Tibial nerve (tissue), 4 donors: ENCODE measurements at regions not wholly inside any gene's neighbourhood (a gene's known extent, or its start where the extent isn't known, plus 50 kb on each side); places are given as distances from the start of the nearest gene placed in this dataset.

Experiments used
- DNase-seq, 2 donors: peaks; one replicate each; pipeline ENCODE4 v3.0.0-alpha.2; 2019; ENCODE audit warnings: low spot score in 2 of 2
- H3K27ac ChIP-seq, 4 donors: fragments of 200-600 bp; sonication (generic) in 3 of 4; one replicate each; pipeline ENCODE4 v1.5.1; 2017 to 2019; ENCODE audit warnings: mild to moderate bottlenecking in 1 of 4
- H3K27me3 ChIP-seq, 2 donors: fragments of 200-600 bp; sonication (generic) in 1 of 2; one replicate each; pipeline versions ENCODE4 v1.5.1 to v1.6.0; 2017 to 2019
- H3K36me3 ChIP-seq, 3 donors: fragments of 200-600 bp; sonication (generic); one replicate each; pipeline ENCODE4 v1.5.1; 2018 to 2019
- H3K4me1 ChIP-seq, 4 donors: fragments of 200-600 bp; sonication (generic) in 3 of 4; one replicate each; pipeline ENCODE4 v1.5.1; 2017 to 2019
- H3K4me3 ChIP-seq, 4 donors: fragments of 200-600 bp; sonication (generic) in 3 of 4; one replicate each; pipeline ENCODE4 v1.5.1; 2017 to 2019; ENCODE audit warnings: mild to moderate bottlenecking in 1 of 4, moderate library complexity in 1 of 4
- H3K9me3 ChIP-seq, 4 donors: fragments of 200-600 bp; sonication (generic) in 3 of 4; one replicate each; pipeline ENCODE4 v1.5.1; 2017 to 2019
- EP300 ChIP-seq, 2 donors: sonication (generic); formaldehyde crosslinking; IDR thresholded peaks; one replicate each; pipeline ENCODE4 v1.6.1; 2017; ENCODE audit warnings: antibody characterized with exemption in 2 of 2, mild to moderate bottlenecking in 1 of 2
- POLR2A ChIP-seq, 2 donors: fragments of 450-650 bp; IDR thresholded peaks; one replicate each; pipeline ENCODE4 v1.6.1; 2017; ENCODE audit warnings: antibody characterized with exemption in 2 of 2, mild to moderate bottlenecking in 2 of 2, moderate library complexity in 2 of 2
- WGBS, 2 donors: methylation state at CpG; one replicate each; pipeline ENCODE4 v1.1.5; 2018; 5-methylcytosine and 5-hydroxymethylcytosine counted together
- TF ChIP-seq, protein P1 (sequence below), 5 experiments: fragments of 200-600 bp in 3 of 5; fragments of 450-650 bp in 2 of 5; sonication (generic) in 3 of 5; IDR thresholded peaks; one replicate each; pipeline ENCODE4 v1.5.1; 2016 to 2019; ENCODE audit warnings: antibody characterized with exemption in 5 of 5, mild to moderate bottlenecking in 3 of 5, moderate library complexity in 2 of 5

DNA sequence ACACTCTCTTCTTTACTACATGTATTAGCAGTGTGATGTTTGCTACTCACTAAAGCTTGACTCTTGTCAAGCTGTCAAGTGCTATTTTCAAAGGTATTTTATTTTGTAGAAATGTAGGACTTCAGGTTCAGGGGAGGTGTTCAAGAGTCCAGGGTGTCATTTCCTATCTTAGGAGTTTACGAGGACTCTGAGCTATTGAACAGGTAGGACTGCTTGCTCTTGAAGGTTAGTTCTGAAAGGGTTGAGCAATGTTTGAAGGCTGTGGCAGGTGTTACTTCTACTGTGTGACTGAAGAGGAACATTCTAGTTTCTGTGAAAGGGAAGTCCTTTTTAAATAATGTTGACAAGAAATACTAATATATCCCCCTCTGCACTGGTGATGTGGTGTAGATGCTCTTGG lies 1151.2 kb downstream of the PDHA2 start:
- TF ChIP-seq EP300 (IDR thresholded peaks at IDR 0.05), result no peak
- TF ChIP-seq, protein P1, sequence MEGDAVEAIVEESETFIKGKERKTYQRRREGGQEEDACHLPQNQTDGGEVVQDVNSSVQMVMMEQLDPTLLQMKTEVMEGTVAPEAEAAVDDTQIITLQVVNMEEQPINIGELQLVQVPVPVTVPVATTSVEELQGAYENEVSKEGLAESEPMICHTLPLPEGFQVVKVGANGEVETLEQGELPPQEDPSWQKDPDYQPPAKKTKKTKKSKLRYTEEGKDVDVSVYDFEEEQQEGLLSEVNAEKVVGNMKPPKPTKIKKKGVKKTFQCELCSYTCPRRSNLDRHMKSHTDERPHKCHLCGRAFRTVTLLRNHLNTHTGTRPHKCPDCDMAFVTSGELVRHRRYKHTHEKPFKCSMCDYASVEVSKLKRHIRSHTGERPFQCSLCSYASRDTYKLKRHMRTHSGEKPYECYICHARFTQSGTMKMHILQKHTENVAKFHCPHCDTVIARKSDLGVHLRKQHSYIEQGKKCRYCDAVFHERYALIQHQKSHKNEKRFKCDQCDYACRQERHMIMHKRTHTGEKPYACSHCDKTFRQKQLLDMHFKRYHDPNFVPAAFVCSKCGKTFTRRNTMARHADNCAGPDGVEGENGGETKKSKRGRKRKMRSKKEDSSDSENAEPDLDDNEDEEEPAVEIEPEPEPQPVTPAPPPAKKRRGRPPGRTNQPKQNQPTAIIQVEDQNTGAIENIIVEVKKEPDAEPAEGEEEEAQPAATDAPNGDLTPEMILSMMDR (IDR thresholded peaks at IDR 0.05), result no peak
- Histone ChIP-seq H3K9me3 (no peaks in the 10 kb centered on the region), H3K4me1 (no peaks in the 10 kb centered on the region), H3K27me3 (no peaks in the 10 kb centered on the region), H3K27ac (no peak overlapping the region), H3K4me3 (no peak overlapping the region), H3K36me3 (no peaks in the 10 kb centered on the region)
- no peak for DNase-seq
- 90 to 95% methylated on average over 1 of the region's 1 CpG for WGBS, 2 donors

DNA sequence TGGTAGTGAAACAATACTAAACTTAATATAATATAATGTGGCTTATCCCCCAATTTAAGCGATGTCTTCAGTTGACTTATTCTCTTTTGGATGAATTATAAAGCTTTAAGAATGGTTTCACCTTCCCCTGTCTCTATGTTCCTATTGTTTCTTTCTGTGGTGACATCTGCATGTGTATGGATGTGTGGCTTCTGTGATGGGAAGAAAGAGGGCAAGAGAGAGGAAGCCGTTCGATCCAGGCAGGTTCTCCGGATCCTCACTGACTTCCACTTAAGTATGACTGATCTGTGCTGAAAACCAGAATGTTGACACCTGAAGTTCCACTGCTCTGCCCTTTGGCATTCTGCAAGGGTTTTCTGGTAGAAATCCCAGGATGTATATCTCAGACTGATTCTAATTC lies 1150.8 kb downstream of the STPG2 start:
- Histone ChIP-seq H3K36me3 (no peaks in the 10 kb centered on the region), H3K27me3 (no peaks in the 10 kb centered on the region), H3K9me3 (no peaks in the 10 kb centered on the region), H3K4me1 (no peaks in the 10 kb centered on the region), H3K27ac (no peak overlapping the region), H3K4me3 (no peak overlapping the region)
- DNase-seq, result no peak
- WGBS, 2 donors, result 91 to 92% methylated on average over 4 of the region's 4 CpGs
- TF ChIP-seq POLR2A (IDR thresholded peaks at IDR 0.05) (no peak), EP300 (IDR thresholded peaks at IDR 0.05) (no peak)
- TF ChIP-seq, protein P1 (IDR thresholded peaks at IDR 0.05), result no peak

DNA sequence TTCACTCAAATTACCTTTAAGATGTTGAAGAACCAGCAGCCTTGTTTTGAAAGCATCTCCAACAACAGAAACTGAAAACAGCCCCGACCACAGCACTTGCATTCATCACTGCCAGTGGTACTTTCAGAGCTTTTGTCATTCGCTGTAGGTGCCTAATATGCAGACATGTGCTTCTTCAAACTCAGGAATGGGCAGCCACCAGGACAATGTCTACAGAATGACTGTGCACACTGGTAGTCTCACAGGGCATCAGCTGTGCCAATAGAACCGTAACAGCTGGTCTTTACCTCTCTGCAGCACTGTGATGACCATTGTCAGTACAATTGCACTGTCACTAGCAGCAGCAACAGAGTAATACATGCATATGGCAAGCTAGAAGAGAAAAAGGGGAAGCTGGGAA lies 1149.7 kb downstream of the STPG2 start:
- TF ChIP-seq POLR2A (IDR thresholded peaks at IDR 0.05) (no peak), EP300 (IDR thresholded peaks at IDR 0.05) (no peak)
- TF ChIP-seq, protein P1 (IDR thresholded peaks at IDR 0.05), result no peak
- DNase-seq, result no peak
- H3K4me3 ChIP-seq, result no peak overlapping the region
- H3K9me3 ChIP-seq, result no peaks in the 10 kb centered on the region
- H3K27ac ChIP-seq, result no peak overlapping the region
- WGBS, 2 donors, result 67 to 74% methylated on average over 3 of the region's 3 CpGs
- H3K27me3 ChIP-seq, result no peaks in the 10 kb centered on the region
- no peaks in the 10 kb centered on the region for H3K4me1 ChIP-seq
- H3K36me3 ChIP-seq, result no peaks in the 10 kb centered on the region

DNA sequence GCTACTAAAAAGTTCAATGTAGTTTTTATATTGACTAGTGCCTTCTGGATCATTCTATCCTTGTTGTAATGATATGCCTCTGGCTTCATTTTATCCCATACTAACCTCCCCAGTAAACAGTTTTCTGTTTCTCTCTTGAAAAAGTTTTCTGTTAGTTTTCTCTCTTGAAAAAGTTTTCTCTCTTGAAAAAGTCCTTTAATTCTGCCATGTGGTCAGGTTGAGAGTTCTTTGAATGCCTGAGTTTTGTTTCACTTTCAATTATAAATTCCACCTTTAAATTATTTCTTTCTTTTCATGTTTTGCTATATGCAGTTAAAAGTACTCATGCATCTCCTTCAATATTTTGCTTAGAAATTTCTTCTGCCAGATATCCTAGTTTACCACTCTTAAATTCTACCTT lies 1139.6 kb downstream of the STPG2 start:
- H3K36me3 ChIP-seq, result no peaks in the 10 kb centered on the region
- no peak overlapping the region for H3K27ac ChIP-seq
- no peaks in the 10 kb centered on the region for H3K9me3 ChIP-seq
- TF ChIP-seq EP300 (IDR thresholded peaks at IDR 0.05) (no peak), POLR2A (IDR thresholded peaks at IDR 0.05) (no peak)
- TF ChIP-seq, protein P1 (IDR thresholded peaks at IDR 0.05), result no peak
- DNase-seq, result no peak
- H3K27me3 ChIP-seq, result no peaks in the 10 kb centered on the region
- H3K4me3 ChIP-seq, result no peak overlapping the region
- no peaks in the 10 kb centered on the region for H3K4me1 ChIP-seq

DNA sequence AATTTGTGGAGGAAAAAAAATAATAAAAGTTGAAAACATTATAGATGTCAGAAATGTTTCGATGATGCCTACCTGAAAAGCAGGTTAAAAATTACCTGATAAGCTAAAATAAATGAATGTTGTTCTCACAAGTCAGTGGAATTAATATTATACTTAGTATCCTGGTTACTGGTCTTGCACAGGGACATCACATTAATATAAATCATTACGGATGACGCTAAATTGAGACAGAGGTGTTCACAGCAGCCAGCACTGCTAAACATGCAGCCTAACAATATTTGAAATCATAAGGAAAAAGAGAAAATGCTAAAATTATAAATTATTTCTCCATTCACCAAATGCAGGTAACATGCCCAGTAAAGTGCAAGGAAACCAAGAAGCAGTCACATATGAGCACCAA lies 1130.0 kb downstream of the STPG2 start:
- TF ChIP-seq POLR2A (IDR thresholded peaks at IDR 0.05) (no peak), EP300 (IDR thresholded peaks at IDR 0.05) (no peak)
- TF ChIP-seq, protein P1 (IDR thresholded peaks at IDR 0.05), result no peak
- Histone ChIP-seq H3K36me3 (no peaks in the 10 kb centered on the region), H3K27ac (no peak overlapping the region), H3K4me3 (no peak overlapping the region), H3K9me3 (no peaks in the 10 kb centered on the region), H3K4me1 (no peaks in the 10 kb centered on the region), H3K27me3 (no peaks in the 10 kb centered on the region)
- WGBS, 2 donors, result 91 to 94% methylated on average over 3 of the region's 3 CpGs
- no peak for DNase-seq
